ENCODE measurements at regions not wholly inside any gene's neighbourhood (a gene's known extent, or its start where the extent isn't known, plus 50 kb on each side); places are given as distances from the start of the nearest gene placed in this dataset.

DNA sequence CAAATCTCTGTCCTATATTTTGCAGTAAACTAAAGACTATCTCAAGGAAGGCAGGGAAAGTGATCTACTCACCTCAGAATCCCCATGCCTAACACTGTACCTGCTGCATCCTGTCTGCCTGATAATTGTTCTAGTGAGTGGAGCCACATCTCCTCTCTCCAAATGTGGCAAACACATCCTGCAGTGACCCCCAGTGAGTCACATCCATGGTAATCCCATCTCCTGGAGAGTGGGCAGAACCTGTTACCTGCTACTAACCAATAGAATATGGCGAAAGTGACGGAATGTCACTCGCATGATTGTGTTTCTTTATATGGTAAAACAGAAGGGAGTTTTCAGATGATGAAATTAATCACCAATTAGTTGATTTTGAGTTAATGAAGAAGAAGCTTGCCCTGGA is 353.8 kb upstream of the DLGAP1 start:
- H3K4me2 ChIP-seq (ENCODE audit: insufficient read depth, low read length, poor library complexity, severe bottlenecking) = no peak overlapping the region
- no peak overlapping the region for H2BK5ac ChIP-seq (ENCODE audit: low read length)
- H3K18ac ChIP-seq (ENCODE audit: low read length) = no peak overlapping the region
- no peak overlapping the region for H2BK120ac ChIP-seq (ENCODE audit: low read depth, low read length)
- no peak overlapping the region for H2BK15ac ChIP-seq (ENCODE audit: low read length)
- no peak overlapping the region for H2AK5ac ChIP-seq (ENCODE audit: low read depth, low read length)
- no peak overlapping the region for H3K9ac ChIP-seq (ENCODE audit: low read depth, low read length, poor library complexity)
- no CpG with 5 or more reads among the region's 3 CpGs for WGBS, 2 donors (ENCODE audit: extremely low coverage in 2 of 2, insufficient read length in 2 of 2, insufficient replicate concordance in 1 of 2)
- no peaks in the 10 kb centered on the region for H3K9me3 ChIP-seq (replicated peaks in 1 of 2; ENCODE audit: control insufficient read depth in 2 of 2, insufficient read depth in 1 of 2, low read depth in 1 of 2, low read length in 2 of 2)
- DNase-seq (ENCODE audit: low spot score) = no peak
- no peak overlapping the region for H2AFZ ChIP-seq (ENCODE audit: low read length)
- peaks cover 0 to 6% of the 10 kb centered on the region in 2 donors for H3K4me1 ChIP-seq (ENCODE audit: control insufficient read depth in 2 of 2, insufficient read depth in 1 of 2, low read depth in 1 of 2, low read length in 2 of 2)
- no peak overlapping the region for H3K4me3 ChIP-seq (ENCODE audit: low read length in 2 of 2)
- H3K27ac ChIP-seq (replicated peaks; ENCODE audit: low read length) = no peak overlapping the region
- H3K14ac ChIP-seq (ENCODE audit: low read length) = no peak overlapping the region
- H3K36me3 ChIP-seq (replicated peaks in 1 of 2; ENCODE audit: control insufficient read depth in 2 of 2, insufficient read depth in 2 of 2, low read length in 2 of 2) = no peaks in the 10 kb centered on the region
- H4K8ac ChIP-seq (ENCODE audit: low read depth, low read length) = no peak overlapping the region
- no peak overlapping the region for H3K4ac ChIP-seq (ENCODE audit: low read length)
- no peak overlapping the region for H4K91ac ChIP-seq (ENCODE audit: low read depth, low read length, poor library complexity)
- H3K79me1 ChIP-seq (ENCODE audit: low read depth, low read length) = no peaks in the 10 kb centered on the region
- no peaks in the 10 kb centered on the region for H3K27me3 ChIP-seq (ENCODE audit: control insufficient read depth in 3 of 3, insufficient read depth in 3 of 3, low read depth in 1 of 3, low read length in 3 of 3)
- no peak overlapping the region for H3K23ac ChIP-seq (ENCODE audit: low read depth, low read length, poor library complexity)
- no peak overlapping the region for H2BK12ac ChIP-seq (ENCODE audit: low read length)

DNA sequence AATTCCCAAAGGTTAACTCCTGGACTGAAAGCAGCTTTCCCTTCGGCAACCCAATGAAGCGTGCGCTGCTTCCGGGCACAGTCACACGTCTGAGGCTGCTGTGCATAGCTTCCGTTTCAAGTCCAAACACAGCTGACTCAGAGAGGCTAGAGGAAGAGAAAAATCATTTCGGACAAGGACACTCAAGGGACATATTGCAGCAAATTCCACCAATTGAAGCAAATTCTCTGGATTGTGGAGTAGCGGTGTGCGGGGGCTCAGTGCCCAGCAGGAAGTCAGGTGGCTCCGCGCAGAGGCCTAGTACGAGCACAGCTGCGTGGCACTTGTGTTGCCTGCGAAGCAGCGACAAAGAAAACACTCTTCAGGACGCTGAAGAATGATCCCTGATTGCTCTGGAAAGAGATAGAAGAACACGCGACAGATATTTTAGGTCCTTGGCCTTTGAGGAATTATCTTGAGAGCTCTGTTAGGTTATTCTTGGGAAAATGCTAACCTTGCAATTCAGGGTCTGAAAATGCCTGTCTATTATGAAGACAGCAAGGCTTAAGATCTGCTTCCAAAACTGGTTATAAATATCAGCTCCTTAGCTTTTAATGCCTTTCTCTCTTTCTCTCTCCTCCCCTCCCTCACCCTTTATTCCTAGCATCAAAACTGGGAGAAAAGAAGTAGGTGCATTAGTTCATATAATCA is 352.6 kb upstream of the DLGAP1 start:
- no peak overlapping the region for H2BK120ac ChIP-seq (ENCODE audit: low read depth, low read length)
- no peak overlapping the region for H2BK15ac ChIP-seq (ENCODE audit: low read length)
- H3K18ac ChIP-seq (ENCODE audit: low read length) = no peak overlapping the region
- no peak overlapping the region for H3K4ac ChIP-seq (ENCODE audit: low read length)
- H3K14ac ChIP-seq (ENCODE audit: low read length) = no peak overlapping the region
- H2BK5ac ChIP-seq (ENCODE audit: low read length) = no peak overlapping the region
- H3K79me1 ChIP-seq (ENCODE audit: low read depth, low read length) = no peaks in the 10 kb centered on the region
- no peak overlapping the region for H3K27ac ChIP-seq (replicated peaks; ENCODE audit: low read length)
- no peak overlapping the region for H2BK12ac ChIP-seq (ENCODE audit: low read length)
- no peak overlapping the region for H4K91ac ChIP-seq (ENCODE audit: low read depth, low read length, poor library complexity)
- DNase-seq (ENCODE audit: low spot score) = no peak
- WGBS, 2 donors (ENCODE audit: extremely low coverage in 2 of 2, insufficient read length in 2 of 2, insufficient replicate concordance in 1 of 2) = no CpG with 5 or more reads among the region's 18 CpGs
- no peak overlapping the region for H2AFZ ChIP-seq (ENCODE audit: low read length)
- no peak overlapping the region for H3K23ac ChIP-seq (ENCODE audit: low read depth, low read length, poor library complexity)
- H2AK5ac ChIP-seq (ENCODE audit: low read depth, low read length) = no peak overlapping the region
- H3K4me2 ChIP-seq (ENCODE audit: insufficient read depth, low read length, poor library complexity, severe bottlenecking) = no peak overlapping the region
- H3K4me1 ChIP-seq (ENCODE audit: control insufficient read depth in 2 of 2, insufficient read depth in 1 of 2, low read depth in 1 of 2, low read length in 2 of 2) = peaks cover 0 to 6% of the 10 kb centered on the region in 2 donors
- no peak overlapping the region for H3K4me3 ChIP-seq (ENCODE audit: low read length in 2 of 2)
- no peaks in the 10 kb centered on the region for H3K36me3 ChIP-seq (replicated peaks in 1 of 2; ENCODE audit: control insufficient read depth in 2 of 2, insufficient read depth in 2 of 2, low read length in 2 of 2)
- H3K9me3 ChIP-seq (replicated peaks in 1 of 2; ENCODE audit: control insufficient read depth in 2 of 2, insufficient read depth in 1 of 2, low read depth in 1 of 2, low read length in 2 of 2) = no peaks in the 10 kb centered on the region
- H3K9ac ChIP-seq (ENCODE audit: low read depth, low read length, poor library complexity) = no peak overlapping the region
- H3K27me3 ChIP-seq (ENCODE audit: control insufficient read depth in 3 of 3, insufficient read depth in 3 of 3, low read depth in 1 of 3, low read length in 3 of 3) = no peaks in the 10 kb centered on the region
- H4K8ac ChIP-seq (ENCODE audit: low read depth, low read length) = no peak overlapping the region

DNA sequence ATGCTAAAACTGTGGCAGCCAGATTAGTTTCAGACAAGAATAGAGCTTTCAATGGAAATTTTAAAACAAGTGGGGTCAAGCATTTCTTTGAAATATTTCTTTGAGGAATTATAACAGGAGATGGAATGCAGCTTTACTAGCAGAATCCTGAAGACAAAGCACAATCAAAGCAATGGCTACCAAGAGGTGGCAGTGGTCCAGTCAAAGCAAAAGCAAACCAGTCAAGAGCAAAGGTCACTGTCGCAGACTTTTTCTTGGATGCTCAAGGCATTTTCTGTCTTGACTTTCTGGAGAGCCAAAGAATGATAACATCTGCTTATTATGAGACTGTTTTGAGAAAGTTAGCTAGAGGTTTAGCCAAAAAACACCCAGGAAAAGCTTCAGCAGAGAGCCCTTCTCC is 351.2 kb upstream of the DLGAP1 start:
- Histone ChIP-seq H3K4me1 (ENCODE audit: control insufficient read depth in 2 of 2, insufficient read depth in 1 of 2, low read depth in 1 of 2, low read length in 2 of 2) (peaks cover 0 to 6% of the 10 kb centered on the region in 2 donors), H2AFZ (ENCODE audit: low read length) (no peak overlapping the region), H3K79me1 (ENCODE audit: low read depth, low read length) (no peaks in the 10 kb centered on the region), H3K27ac (replicated peaks; ENCODE audit: low read length) (no peak overlapping the region), H3K18ac (ENCODE audit: low read length) (no peak overlapping the region), H2AK5ac (ENCODE audit: low read depth, low read length) (no peak overlapping the region), H3K4ac (ENCODE audit: low read length) (no peak overlapping the region), H3K4me3 (ENCODE audit: low read length in 2 of 2) (no peak overlapping the region), H3K14ac (ENCODE audit: low read length) (no peak overlapping the region), H2BK15ac (ENCODE audit: low read length) (no peak overlapping the region), H3K27me3 (ENCODE audit: control insufficient read depth in 3 of 3, insufficient read depth in 3 of 3, low read depth in 1 of 3, low read length in 3 of 3) (no peaks in the 10 kb centered on the region), H2BK5ac (ENCODE audit: low read length) (no peak overlapping the region), H4K91ac (ENCODE audit: low read depth, low read length, poor library complexity) (no peak overlapping the region), H3K9me3 (replicated peaks in 1 of 2; ENCODE audit: control insufficient read depth in 2 of 2, insufficient read depth in 1 of 2, low read depth in 1 of 2, low read length in 2 of 2) (peaks cover 0 to 3% of the 10 kb centered on the region in 2 donors), H3K23ac (ENCODE audit: low read depth, low read length, poor library complexity) (no peak overlapping the region), H3K36me3 (replicated peaks in 1 of 2; ENCODE audit: control insufficient read depth in 2 of 2, insufficient read depth in 2 of 2, low read length in 2 of 2) (no peaks in the 10 kb centered on the region), H3K9ac (ENCODE audit: low read depth, low read length, poor library complexity) (no peak overlapping the region), H2BK12ac (ENCODE audit: low read length) (no peak overlapping the region), H4K8ac (ENCODE audit: low read depth, low read length) (no peak overlapping the region), H2BK120ac (ENCODE audit: low read depth, low read length) (no peak overlapping the region), H3K4me2 (ENCODE audit: insufficient read depth, low read length, poor library complexity, severe bottlenecking) (no peak overlapping the region)
- WGBS, 2 donors (ENCODE audit: extremely low coverage in 2 of 2, insufficient read length in 2 of 2, insufficient replicate concordance in 1 of 2) = no CpG with 5 or more reads among the region's 1 CpG
- DNase-seq (ENCODE audit: low spot score) = no peak

DNA sequence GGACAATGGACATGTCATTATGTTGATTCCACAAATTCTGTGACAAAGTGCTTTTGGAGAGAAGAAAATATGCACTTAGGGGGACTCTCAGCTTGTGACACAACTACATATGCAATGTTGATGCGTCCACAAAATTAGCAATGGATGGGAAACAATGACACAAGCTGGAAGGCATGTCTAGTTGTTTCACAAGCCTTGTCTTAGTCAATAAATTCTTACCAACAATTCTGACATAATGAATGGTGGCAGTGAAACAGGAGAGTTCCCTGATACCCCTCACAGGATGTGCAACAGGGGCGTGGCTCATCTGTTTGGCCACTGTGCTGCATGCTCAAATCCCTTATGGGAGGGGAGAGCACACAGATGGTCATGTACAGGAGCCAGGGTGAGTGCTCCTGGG is 347.2 kb upstream of the DLGAP1 start:
- Histone ChIP-seq H3K9me3 (replicated peaks in 1 of 2; ENCODE audit: control insufficient read depth in 2 of 2, insufficient read depth in 1 of 2, low read depth in 1 of 2, low read length in 2 of 2) (peaks cover 0 to 3% of the 10 kb centered on the region in 2 donors), H3K79me1 (ENCODE audit: low read depth, low read length) (no peaks in the 10 kb centered on the region), H3K18ac (ENCODE audit: low read length) (no peak overlapping the region), H3K36me3 (replicated peaks in 1 of 2; ENCODE audit: control insufficient read depth in 2 of 2, insufficient read depth in 2 of 2, low read length in 2 of 2) (peaks cover 0 to 2% of the 10 kb centered on the region in 2 donors), H2BK15ac (ENCODE audit: low read length) (no peak overlapping the region), H2BK12ac (ENCODE audit: low read length) (no peak overlapping the region), H4K8ac (ENCODE audit: low read depth, low read length) (no peak overlapping the region), H3K4ac (ENCODE audit: low read length) (no peak overlapping the region), H3K27ac (replicated peaks; ENCODE audit: low read length) (no peak overlapping the region), H2AFZ (ENCODE audit: low read length) (no peak overlapping the region), H3K14ac (ENCODE audit: low read length) (no peak overlapping the region), H3K4me1 (ENCODE audit: control insufficient read depth in 2 of 2, insufficient read depth in 1 of 2, low read depth in 1 of 2, low read length in 2 of 2) (no peaks in the 10 kb centered on the region), H3K4me3 (ENCODE audit: low read length in 2 of 2) (no peak overlapping the region), H3K27me3 (ENCODE audit: control insufficient read depth in 3 of 3, insufficient read depth in 3 of 3, low read depth in 1 of 3, low read length in 3 of 3) (no peaks in the 10 kb centered on the region), H2BK120ac (ENCODE audit: low read depth, low read length) (no peak overlapping the region), H4K91ac (ENCODE audit: low read depth, low read length, poor library complexity) (no peak overlapping the region), H2BK5ac (ENCODE audit: low read length) (no peak overlapping the region), H3K23ac (ENCODE audit: low read depth, low read length, poor library complexity) (no peak overlapping the region), H3K4me2 (ENCODE audit: insufficient read depth, low read length, poor library complexity, severe bottlenecking) (no peak overlapping the region), H3K9ac (ENCODE audit: low read depth, low read length, poor library complexity) (no peak overlapping the region), H2AK5ac (ENCODE audit: low read depth, low read length) (no peak overlapping the region)
- no peak for DNase-seq (ENCODE audit: low spot score)
- WGBS, 2 donors (ENCODE audit: extremely low coverage in 2 of 2, insufficient read length in 2 of 2, insufficient replicate concordance in 1 of 2) = no CpG with 5 or more reads among the region's 2 CpGs

Measured in neuronal stem cell (in vitro differentiated cells).